ENCODE measurements at regions not wholly inside any gene's neighbourhood (a gene's known extent, or its start where the extent isn't known, plus 50 kb on each side); places are given as distances from the start of the nearest gene placed in this dataset.

GRCh38 chr6:142500250-142500786 lies 198.5 kb downstream of the ADGRG6 start:
- FAIRE-seq: no peak
- Histone ChIP-seq H3K36me3 (ENCODE audit: control insufficient read depth in 2 of 2, extremely low read depth in 1 of 2, insufficient read depth in 2 of 2, low read length in 2 of 2) (no peaks in the 10 kb centered on the region), H3K4me1 (ENCODE audit: control insufficient read depth, extremely low read depth, insufficient read depth, low read length) (no peaks in the 10 kb centered on the region), H4K20me1 (ENCODE audit: control insufficient read depth, extremely low read depth, insufficient read depth, low read length) (no peaks in the 10 kb centered on the region), H2AFZ (ENCODE audit: control insufficient read depth, low read length) (no peak overlapping the region), H3K9me3 (ENCODE audit: control insufficient read depth, low read depth, low read length) (peaks cover 3% of the 10 kb centered on the region), H3K27ac (ENCODE audit: control insufficient read depth, insufficient read depth, low read length) (no peak overlapping the region), H3K9me1 (ENCODE audit: control insufficient read depth, extremely low read depth, insufficient read depth, low read length) (no peaks in the 10 kb centered on the region), H3K9ac (ENCODE audit: control insufficient read depth, extremely low read depth, insufficient read depth, low read length) (no peak overlapping the region), H3K4me2 (ENCODE audit: control insufficient read depth, extremely low read depth, insufficient read depth, low read depth, low read length) (no peak overlapping the region), H3K27me3 (ENCODE audit: control insufficient read depth, extremely low read depth, insufficient read depth, low read length) (no peaks in the 10 kb centered on the region), H3K79me2 (ENCODE audit: control insufficient read depth, insufficient read depth, low read length) (no peaks in the 10 kb centered on the region), H3K4me3 (ENCODE audit: control insufficient read depth in 2 of 3, extremely low read depth in 1 of 3, insufficient read depth in 2 of 3, low read depth in 1 of 3, low read length in 3 of 3) (no peak overlapping the region)
- no peak for TF ChIP-seq CTCF (optimal IDR thresholded peaks at IDR 0.05 in 1 of 3, IDR thresholded peaks at IDR 0.05 in 1 of 3, conservative IDR thresholded peaks at IDR 0.05 in 1 of 3; ENCODE audit: extremely low read depth in 1 of 3, insufficient read depth in 2 of 3, low read length in 3 of 3)
- TF ChIP-seq EZH2 (IDR thresholded peaks at IDR 0.05; ENCODE audit: low read length): no peak
- no peak for DNase-seq (ENCODE audit: low read depth, low spot score)
- dilution Hi-C loops (cut with MboI; ENCODE audit: extremely low pct_ligation_motif_present, low sequenced_read_pairs): no loop called here

- Histone ChIP-seq H4K20me1 (ENCODE audit: control insufficient read depth, extremely low read depth, insufficient read depth, low read length) (no peaks in the 10 kb centered on the region), H3K9me1 (ENCODE audit: control insufficient read depth, extremely low read depth, insufficient read depth, low read length) (no peaks in the 10 kb centered on the region), H3K36me3 (ENCODE audit: control insufficient read depth in 2 of 2, extremely low read depth in 1 of 2, insufficient read depth in 2 of 2, low read length in 2 of 2) (no peaks in the 10 kb centered on the region), H3K4me1 (ENCODE audit: control insufficient read depth, extremely low read depth, insufficient read depth, low read length) (no peaks in the 10 kb centered on the region), H3K27me3 (ENCODE audit: control insufficient read depth, extremely low read depth, insufficient read depth, low read length) (no peaks in the 10 kb centered on the region), H3K9ac (ENCODE audit: control insufficient read depth, extremely low read depth, insufficient read depth, low read length) (no peak overlapping the region), H3K27ac (ENCODE audit: control insufficient read depth, insufficient read depth, low read length) (no peak overlapping the region), H3K9me3 (ENCODE audit: control insufficient read depth, low read depth, low read length) (peaks cover 3% of the 10 kb centered on the region), H2AFZ (ENCODE audit: control insufficient read depth, low read length) (no peak overlapping the region), H3K79me2 (ENCODE audit: control insufficient read depth, insufficient read depth, low read length) (no peaks in the 10 kb centered on the region), H3K4me3 (ENCODE audit: control insufficient read depth in 2 of 3, extremely low read depth in 1 of 3, insufficient read depth in 2 of 3, low read depth in 1 of 3, low read length in 3 of 3) (no peak overlapping the region), H3K4me2 (ENCODE audit: control insufficient read depth, extremely low read depth, insufficient read depth, low read depth, low read length) (no peak overlapping the region)
- DNase-seq (ENCODE audit: low read depth, low spot score) (no peak), FAIRE-seq (no peak)
- dilution Hi-C loops (cut with MboI; ENCODE audit: extremely low pct_ligation_motif_present, low sequenced_read_pairs): no loop called here
- TF ChIP-seq EZH2 (IDR thresholded peaks at IDR 0.05; ENCODE audit: low read length): no peak
- TF ChIP-seq CTCF (optimal IDR thresholded peaks at IDR 0.05 in 1 of 3, IDR thresholded peaks at IDR 0.05 in 1 of 3, conservative IDR thresholded peaks at IDR 0.05 in 1 of 3; ENCODE audit: extremely low read depth in 1 of 3, insufficient read depth in 2 of 3, low read length in 3 of 3): no peak
These were observed 200.0 kb downstream of the ADGRG6 start for GRCh38 chr6:142501795-142502194.
